Endothelial cell (in vitro differentiated cells): ENCODE measurements at regions not wholly inside any gene's neighbourhood (a gene's known extent, or its start where the extent isn't known, plus 50 kb on each side); places are given as distances from the start of the nearest gene placed in this dataset.
"Not testable (repeated sequence)": the region's sequence is repeated elsewhere in the genome, so short reads cannot be mapped to it uniquely, and the experiment has no call there.

Experiments used
- DNase-seq: peaks from one replicate; pipeline ENCODE4 v3.0.0; 2021; ENCODE audit warnings: low spot score
- H3K27ac Mint-ChIP-seq: one replicate; pipeline ENCODE4 v1.8.0; 2021; ENCODE audit warnings: mixed read lengths, inconsistent platforms; ENCODE audit not compliant: unreplicated experiment
- H3K27me3 Mint-ChIP-seq: one replicate; pipeline ENCODE4 v1.8.0; 2021; ENCODE audit warnings: mild to moderate bottlenecking, moderate library complexity, mixed read lengths, inconsistent platforms; ENCODE audit not compliant: unreplicated experiment
- H3K36me3 Mint-ChIP-seq: one replicate; pipeline ENCODE4 v1.8.0; 2021; ENCODE audit warnings: mild to moderate bottlenecking, low read depth, mixed read lengths, inconsistent platforms; ENCODE audit not compliant: unreplicated experiment
- H3K4me1 Mint-ChIP-seq: one replicate; pipeline ENCODE4 v1.8.0; 2021; ENCODE audit warnings: mild to moderate bottlenecking, mixed read lengths, inconsistent platforms; ENCODE audit not compliant: unreplicated experiment
- H3K4me3 Mint-ChIP-seq: one replicate; pipeline ENCODE4 v1.8.0; 2021; ENCODE audit warnings: mild to moderate bottlenecking, mixed read lengths, inconsistent platforms; ENCODE audit not compliant: unreplicated experiment
- H3K9me3 Mint-ChIP-seq: one replicate; pipeline ENCODE4 v1.8.0; 2021; ENCODE audit warnings: mixed read lengths, inconsistent platforms; ENCODE audit not compliant: unreplicated experiment
- TF ChIP-seq, protein P1 (sequence below): fragments of 200-600 bp; sonication (generic); IDR thresholded peaks from one replicate; pipeline ENCODE4 v1.5.0; 2021; ENCODE audit warnings: antibody characterized with exemption; ENCODE audit not compliant: unreplicated experiment

DNA sequence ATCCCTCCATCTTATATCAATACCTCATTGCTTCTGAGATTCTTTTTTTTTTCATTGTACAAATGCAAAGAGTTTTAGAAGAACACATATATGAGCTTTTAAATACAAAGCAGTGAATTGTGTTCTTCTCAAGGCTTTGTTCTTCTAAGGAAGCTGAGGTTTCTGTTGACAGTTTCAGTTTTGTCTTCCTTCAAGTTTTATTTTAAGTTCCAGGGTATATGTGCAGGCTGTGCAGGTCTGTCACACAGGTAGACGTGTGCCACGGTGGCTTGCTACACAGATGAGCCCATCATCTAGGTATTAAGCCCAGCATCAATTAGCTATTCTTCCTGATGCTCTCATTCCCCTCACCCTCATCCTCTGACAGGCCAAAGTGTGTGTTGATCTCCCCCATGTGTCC is 201.2 kb upstream of the DIPK2B start:
- Mint-ChIP-seq H3K4me1 (no peaks in the 10 kb centered on the region), H3K9me3 (no peaks in the 10 kb centered on the region), H3K4me3 (no peak overlapping the region), H3K27ac (no peak overlapping the region), H3K27me3 (no peaks in the 10 kb centered on the region), H3K36me3 (no peaks in the 10 kb centered on the region)
- DNase-seq: no peak
- TF ChIP-seq, protein P1, sequence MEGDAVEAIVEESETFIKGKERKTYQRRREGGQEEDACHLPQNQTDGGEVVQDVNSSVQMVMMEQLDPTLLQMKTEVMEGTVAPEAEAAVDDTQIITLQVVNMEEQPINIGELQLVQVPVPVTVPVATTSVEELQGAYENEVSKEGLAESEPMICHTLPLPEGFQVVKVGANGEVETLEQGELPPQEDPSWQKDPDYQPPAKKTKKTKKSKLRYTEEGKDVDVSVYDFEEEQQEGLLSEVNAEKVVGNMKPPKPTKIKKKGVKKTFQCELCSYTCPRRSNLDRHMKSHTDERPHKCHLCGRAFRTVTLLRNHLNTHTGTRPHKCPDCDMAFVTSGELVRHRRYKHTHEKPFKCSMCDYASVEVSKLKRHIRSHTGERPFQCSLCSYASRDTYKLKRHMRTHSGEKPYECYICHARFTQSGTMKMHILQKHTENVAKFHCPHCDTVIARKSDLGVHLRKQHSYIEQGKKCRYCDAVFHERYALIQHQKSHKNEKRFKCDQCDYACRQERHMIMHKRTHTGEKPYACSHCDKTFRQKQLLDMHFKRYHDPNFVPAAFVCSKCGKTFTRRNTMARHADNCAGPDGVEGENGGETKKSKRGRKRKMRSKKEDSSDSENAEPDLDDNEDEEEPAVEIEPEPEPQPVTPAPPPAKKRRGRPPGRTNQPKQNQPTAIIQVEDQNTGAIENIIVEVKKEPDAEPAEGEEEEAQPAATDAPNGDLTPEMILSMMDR: no peak

DNA sequence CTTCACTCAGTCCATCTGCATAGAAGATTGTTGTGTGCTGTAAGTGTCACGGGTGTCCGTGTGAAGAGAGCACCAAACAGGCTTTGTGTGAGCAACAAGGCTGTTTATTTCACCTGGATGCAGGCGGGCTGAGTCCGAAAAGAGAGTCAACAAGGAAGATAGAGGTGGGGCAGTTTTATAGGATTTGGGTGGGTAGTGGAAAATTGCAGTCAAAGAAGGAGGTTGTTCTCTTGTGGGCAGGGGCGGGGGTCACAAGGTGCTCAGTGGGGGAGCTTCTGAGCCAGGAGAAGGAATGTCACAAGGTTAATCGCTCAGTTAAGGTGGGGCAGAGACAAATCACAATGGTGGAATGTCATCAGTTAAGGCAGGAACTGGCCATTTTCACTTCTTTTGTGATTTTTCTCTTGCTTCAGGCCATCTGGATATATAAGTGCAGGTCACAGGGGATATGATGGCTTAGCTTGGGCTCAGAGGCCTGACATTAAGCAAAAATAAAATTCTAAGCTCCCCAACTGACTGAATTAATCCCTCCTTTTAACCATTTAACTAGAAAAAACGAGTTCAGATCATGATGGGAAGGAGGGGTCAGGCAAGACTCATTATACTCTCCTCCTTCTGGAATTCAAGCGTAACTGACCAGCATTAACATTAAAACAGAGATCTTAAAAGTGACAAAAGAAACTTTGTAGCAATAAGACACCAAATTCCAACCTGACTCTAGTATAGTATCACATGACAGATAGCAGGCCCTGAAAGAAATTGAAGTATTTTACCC is 200.5 kb upstream of the DIPK2B start:
- not testable (repeated sequence) for H3K36me3 Mint-ChIP-seq, H3K4me3 Mint-ChIP-seq, H3K4me1 Mint-ChIP-seq, H3K27ac Mint-ChIP-seq, H3K9me3 Mint-ChIP-seq, DNase-seq, H3K27me3 Mint-ChIP-seq

DNA sequence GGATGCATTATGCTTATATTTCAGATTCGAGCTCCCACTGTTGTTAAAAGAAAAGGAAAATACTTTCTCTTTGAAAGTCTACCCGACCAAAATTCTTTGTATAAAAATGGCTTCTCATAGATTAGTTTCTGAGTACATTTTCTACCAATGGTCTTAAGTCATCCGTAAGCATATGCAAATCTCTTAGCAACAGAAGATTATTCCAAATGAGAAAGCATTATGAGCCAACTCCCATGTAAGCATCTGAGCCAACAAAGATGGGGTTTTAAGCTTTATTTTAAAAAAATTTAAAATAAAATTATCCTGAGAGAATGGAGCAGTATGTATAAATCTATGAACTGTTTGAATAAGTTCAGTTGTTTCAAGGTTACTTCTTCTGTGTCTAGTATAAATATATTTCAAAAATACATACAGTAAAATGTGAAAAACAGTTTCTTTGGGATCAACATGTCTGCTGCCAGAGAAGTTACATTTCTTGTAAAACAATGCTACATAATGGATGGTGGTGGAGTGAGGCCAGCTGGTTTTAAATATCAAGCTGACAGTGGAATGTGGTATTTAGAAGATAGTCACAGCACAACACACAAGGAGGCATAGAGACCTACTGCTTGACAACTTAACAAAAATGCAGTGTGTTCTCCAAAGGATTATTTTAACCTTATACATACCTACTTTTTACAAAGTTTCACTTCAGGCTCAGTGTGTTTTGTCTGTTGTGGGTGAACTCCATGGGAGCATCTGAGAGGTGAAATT is 199.5 kb upstream of the DIPK2B start:
- Mint-ChIP-seq H3K4me3 (no peak overlapping the region), H3K27ac (no peak overlapping the region), H3K4me1 (no peaks in the 10 kb centered on the region), H3K9me3 (no peaks in the 10 kb centered on the region), H3K27me3 (no peaks in the 10 kb centered on the region), H3K36me3 (no peaks in the 10 kb centered on the region)
- DNase-seq: no peak
- TF ChIP-seq, protein P1: no peak

DNA sequence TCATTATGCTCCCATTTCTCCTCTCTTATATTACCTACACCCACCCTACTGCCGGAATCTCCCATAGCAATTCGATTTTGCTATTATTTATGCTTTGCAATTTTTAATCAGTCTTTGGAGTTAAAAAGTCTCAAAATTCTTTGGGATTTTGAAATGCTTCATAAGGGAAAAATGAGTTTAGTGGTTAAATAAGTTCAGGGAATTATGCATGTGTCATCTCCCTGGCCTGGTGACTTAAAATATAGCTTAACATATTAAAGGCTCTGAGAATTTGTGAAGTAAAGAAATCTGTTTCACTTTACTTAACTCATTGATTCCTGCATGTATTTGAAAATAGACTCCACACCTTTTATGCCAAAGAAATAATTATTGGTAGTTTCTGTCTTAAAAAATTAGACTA is 185.1 kb upstream of the DIPK2B start:
- no peaks in the 10 kb centered on the region for H3K36me3 Mint-ChIP-seq
- peaks cover 1% of the 10 kb centered on the region for H3K27me3 Mint-ChIP-seq
- H3K9me3 Mint-ChIP-seq: no peaks in the 10 kb centered on the region
- no peak overlapping the region for H3K4me3 Mint-ChIP-seq
- TF ChIP-seq, protein P1: no peak
- H3K4me1 Mint-ChIP-seq: no peaks in the 10 kb centered on the region
- DNase-seq: no peak
- H3K27ac Mint-ChIP-seq: no peak overlapping the region

DNA sequence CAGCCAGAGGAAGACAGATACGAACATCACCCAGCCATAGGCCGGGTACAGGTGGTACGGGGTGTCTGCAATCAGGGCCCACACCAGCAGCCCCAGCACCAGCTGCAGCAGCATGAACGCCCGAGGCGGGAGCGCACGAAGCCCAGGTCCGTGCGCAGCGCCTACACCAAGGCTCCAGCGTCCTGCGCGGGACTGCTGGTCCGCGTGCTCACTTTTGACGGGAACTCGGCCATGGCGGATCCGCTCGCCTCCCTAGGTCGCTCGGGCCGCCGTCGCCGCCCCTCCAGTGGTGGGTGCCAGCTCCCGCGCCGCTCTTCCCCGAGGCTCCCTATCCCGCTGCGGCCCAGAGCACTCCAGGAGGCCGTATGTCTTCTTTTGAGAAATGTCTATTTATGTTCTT is 181.2 kb upstream of the DIPK2B start:
- Mint-ChIP-seq H3K4me3 (no peak overlapping the region), H3K36me3 (no peaks in the 10 kb centered on the region), H3K27me3 (peaks cover 1% of the 10 kb centered on the region), H3K9me3 (no peaks in the 10 kb centered on the region), H3K4me1 (no peaks in the 10 kb centered on the region), H3K27ac (no peak overlapping the region)
- no peak for DNase-seq
- TF ChIP-seq, protein P1: no peak
